ENCODE measurements at regions not wholly inside any gene's neighbourhood (a gene's known extent, or its start where the extent isn't known, plus 50 kb on each side); places are given as distances from the start of the nearest gene placed in this dataset.

GRCh38 chr7:40979296-40979695 lies 723.6 kb downstream of the INHBA start:
- no peak overlapping the region for H3K9ac ChIP-seq (ENCODE audit: extremely low read depth, insufficient read length, low read length)
- H3K4ac ChIP-seq (ENCODE audit: low read depth, low read length): no peak overlapping the region
- H2AK5ac ChIP-seq (ENCODE audit: insufficient read length, low read length): no peak overlapping the region
- no peak overlapping the region for H2BK12ac ChIP-seq (ENCODE audit: insufficient read length, low read depth, low read length)
- no peaks in the 10 kb centered on the region for H3K4me1 Mint-ChIP-seq
- H4K20me1 ChIP-seq (ENCODE audit: control insufficient read depth, insufficient read depth, insufficient read length): no peaks in the 10 kb centered on the region
- no peak for TF ChIP-seq CTCF (conservative IDR thresholded peaks at IDR 0.05)
- H3K9me3 ChIP-seq (ENCODE audit: control insufficient read depth, low read depth, low read length): no peaks in the 10 kb centered on the region
- peaks cover 0 to 2% (median 0%) of the 10 kb centered on the region in 3 experiments; a peak in 1 of 7 replicates for H3K36me3 Mint-ChIP-seq (ENCODE audit: insufficient read depth in 1 of 3, low read depth in 3 of 3)
- no peak overlapping the region for H4K91ac ChIP-seq (ENCODE audit: insufficient read length, low read depth, low read length)
- no peaks in the 10 kb centered on the region for H3K79me1 ChIP-seq (ENCODE audit: insufficient read depth, low read depth, low read length, poor library complexity, severe bottlenecking)
- H3K23me2 ChIP-seq (ENCODE audit: insufficient read length, low read depth, low read length, poor library complexity, severe bottlenecking): no peaks in the 10 kb centered on the region
- no peak overlapping the region; a peak in 1 of 7 replicates for H3K27ac Mint-ChIP-seq
- H2BK120ac ChIP-seq (ENCODE audit: low read depth, low read length, poor library complexity, severe bottlenecking): no peak overlapping the region
- no peak overlapping the region for H3T11ph ChIP-seq (ENCODE audit: low read length)
- 0 out of 5 replicates have a peak, but pooled peaks cover 0 to 2% of the 10 kb centered on the region in 2 experiments for H3K9me3 Mint-ChIP-seq
- no peaks in the 10 kb centered on the region for H3K27me3 Mint-ChIP-seq (ENCODE audit: low read depth)
- no peak overlapping the region for H4K8ac ChIP-seq (replicated peaks; ENCODE audit: insufficient read length, low read depth, low read length)
- no peak overlapping the region for H3K14ac ChIP-seq (ENCODE audit: insufficient read depth, low read length)
- no peak overlapping the region for H3K23ac ChIP-seq (ENCODE audit: insufficient read length, low read depth, low read length)
- no peak overlapping the region for H3K56ac ChIP-seq (ENCODE audit: insufficient read length, low read depth, low read length)
- no peak for DNase-seq
- H2BK20ac ChIP-seq (ENCODE audit: low read depth, low read length, poor library complexity, severe bottlenecking): no peak overlapping the region
- H3K27me3 ChIP-seq (ENCODE audit: insufficient read depth, low read length): no peaks in the 10 kb centered on the region
- H2AFZ ChIP-seq (ENCODE audit: low read length): no peak overlapping the region
- no peak overlapping the region for H2BK15ac ChIP-seq (ENCODE audit: low read depth, low read length)
- H3K4me3 Mint-ChIP-seq: no peak overlapping the region
- no peak overlapping the region for H3K4me2 ChIP-seq (ENCODE audit: insufficient read depth, insufficient read length, low read length)
- H4K5ac ChIP-seq (ENCODE audit: insufficient read length, low read depth, low read length): no peak overlapping the region
- H3K4me1 ChIP-seq (ENCODE audit: insufficient read depth, low read length): no peaks in the 10 kb centered on the region
- no CpG with 5 or more reads among the region's 6 CpGs for WGBS (ENCODE audit: extremely low coverage, insufficient read length, low lambda C conversion rate)
- no peaks in the 10 kb centered on the region for H3K79me2 ChIP-seq (ENCODE audit: insufficient read depth, low read length)
- no peak overlapping the region for H3K18ac ChIP-seq (ENCODE audit: insufficient read length, low read depth, low read length)
- no peak overlapping the region for H3K27ac ChIP-seq (ENCODE audit: insufficient read length, low read depth, low read length)
- H2BK5ac ChIP-seq (ENCODE audit: insufficient read length, low read length): no peak overlapping the region

Measured in H9 (cell line).